ENCODE measurements at regions not wholly inside any gene's neighbourhood (a gene's known extent, or its start where the extent isn't known, plus 50 kb on each side); places are given as distances from the start of the nearest gene placed in this dataset.

- TF ChIP-seq, protein P1, sequence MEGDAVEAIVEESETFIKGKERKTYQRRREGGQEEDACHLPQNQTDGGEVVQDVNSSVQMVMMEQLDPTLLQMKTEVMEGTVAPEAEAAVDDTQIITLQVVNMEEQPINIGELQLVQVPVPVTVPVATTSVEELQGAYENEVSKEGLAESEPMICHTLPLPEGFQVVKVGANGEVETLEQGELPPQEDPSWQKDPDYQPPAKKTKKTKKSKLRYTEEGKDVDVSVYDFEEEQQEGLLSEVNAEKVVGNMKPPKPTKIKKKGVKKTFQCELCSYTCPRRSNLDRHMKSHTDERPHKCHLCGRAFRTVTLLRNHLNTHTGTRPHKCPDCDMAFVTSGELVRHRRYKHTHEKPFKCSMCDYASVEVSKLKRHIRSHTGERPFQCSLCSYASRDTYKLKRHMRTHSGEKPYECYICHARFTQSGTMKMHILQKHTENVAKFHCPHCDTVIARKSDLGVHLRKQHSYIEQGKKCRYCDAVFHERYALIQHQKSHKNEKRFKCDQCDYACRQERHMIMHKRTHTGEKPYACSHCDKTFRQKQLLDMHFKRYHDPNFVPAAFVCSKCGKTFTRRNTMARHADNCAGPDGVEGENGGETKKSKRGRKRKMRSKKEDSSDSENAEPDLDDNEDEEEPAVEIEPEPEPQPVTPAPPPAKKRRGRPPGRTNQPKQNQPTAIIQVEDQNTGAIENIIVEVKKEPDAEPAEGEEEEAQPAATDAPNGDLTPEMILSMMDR (IDR thresholded peaks at IDR 0.05) = no peak
- no peak for TF ChIP-seq POLR2A (IDR thresholded peaks at IDR 0.05)
Observed at GRCh38 chr17:79457889-79458288, 153.0 kb downstream of the RBFOX3 start.

All from uterus (tissue), 2 donors.